Urothelium cell line (cell line): ENCODE measurements at regions not wholly inside any gene's neighbourhood (a gene's known extent, or its start where the extent isn't known, plus 50 kb on each side); places are given as distances from the start of the nearest gene placed in this dataset.

Source experiments
- DNase-seq: peaks from one replicate; pipeline ENCODE4 v3.0.0; 2011; ENCODE audit warnings: low spot score, mixed read lengths
- FAIRE-seq: peaks from 2 replicates; lab custom pipeline; 2011; peaks lifted over from hg19 to GRCh38; lab: Jason Lieb, UNC

- DNase-seq (no peak), FAIRE-seq (no peak)
Measured at GRCh38 chr10:8374334-8374733, 319.8 kb downstream of the GATA3 start.

- DNase-seq (no peak), FAIRE-seq (peak; percentile 67)
Measured at GRCh38 chr10:8375137-8375536, 320.6 kb downstream of the GATA3 start.

GRCh38 chr10:8378198-8378983, 323.9 kb downstream of the GATA3 start:
- DNase-seq = no peak
- FAIRE-seq = no peak

- DNase-seq (no peak), FAIRE-seq (no peak)
Measured at GRCh38 chr10:8379906-8380832, 325.7 kb downstream of the GATA3 start.

- FAIRE-seq = no peak
Measured at GRCh38 chr10:8380833-8381496, 326.5 kb downstream of the GATA3 start.

GRCh38 chr10:8386781-8387180, 332.3 kb downstream of the GATA3 start:
- FAIRE-seq = no peak

More at GRCh38 chr10:8380833-8381496, 326.5 kb downstream of the GATA3 start:
- no peak for DNase-seq

GRCh38 chr10:8389630-8390029, 335.1 kb downstream of the GATA3 start:
- FAIRE-seq (no peak), DNase-seq (peak; percentile 46)

More at GRCh38 chr10:8386781-8387180, 332.3 kb downstream of the GATA3 start:
- DNase-seq = no peak

- no peak for FAIRE-seq
Measured at GRCh38 chr10:8392216-8392615, 337.7 kb downstream of the GATA3 start.

GRCh38 chr10:8393531-8393930, 339.0 kb downstream of the GATA3 start:
- no peak for FAIRE-seq
- peak; percentile 20 for DNase-seq

More at GRCh38 chr10:8392216-8392615, 337.7 kb downstream of the GATA3 start:
- DNase-seq = no peak

- DNase-seq (no peak), FAIRE-seq (no peak)
Measured at GRCh38 chr10:8396675-8397074, 342.2 kb downstream of the GATA3 start.

- FAIRE-seq (no peak), DNase-seq (no peak)
Measured at GRCh38 chr10:8398771-8399170, 344.3 kb downstream of the GATA3 start.

- no peak for DNase-seq
- no peak for FAIRE-seq
Measured at GRCh38 chr10:8400151-8400550, 345.7 kb downstream of the GATA3 start.

- DNase-seq (no peak), FAIRE-seq (no peak)
Measured at GRCh38 chr10:8400892-8401291, 346.4 kb downstream of the GATA3 start.

- no peak for FAIRE-seq
- DNase-seq = no peak
Measured at GRCh38 chr10:8401531-8401930, 347.0 kb downstream of the GATA3 start.

- FAIRE-seq (no peak), DNase-seq (no peak)
Measured at GRCh38 chr10:8402576-8402975, 348.1 kb downstream of the GATA3 start.

GRCh38 chr10:8403711-8404371, 349.4 kb downstream of the GATA3 start:
- no peak for FAIRE-seq
- DNase-seq = no peak

GRCh38 chr10:8404721-8405120, 350.2 kb downstream of the GATA3 start:
- DNase-seq = peak; percentile 36
- no peak for FAIRE-seq

GRCh38 chr10:8405596-8405995, 351.1 kb downstream of the GATA3 start:
- no peak for FAIRE-seq
- no peak for DNase-seq

GRCh38 chr10:8407501-8408021, 353.1 kb downstream of the GATA3 start:
- DNase-seq (no peak), FAIRE-seq (no peak)

GRCh38 chr10:8410506-8410905, 356.0 kb downstream of the GATA3 start:
- FAIRE-seq = no peak

More at GRCh38 chr10:8410506-8410905, 356.0 kb downstream of the GATA3 start:
- no peak for DNase-seq
